Stimulated activated CD4-positive, alpha-beta T cell treated with anti-CD3 and anti-CD28 coated beads, TNF-alpha, amount 100 ng/mL, for 24 hours (primary cell): ENCODE measurements at regions not wholly inside any gene's neighbourhood (a gene's known extent, or its start where the extent isn't known, plus 50 kb on each side); places are given as distances from the start of the nearest gene placed in this dataset.
"Not testable (repeated sequence)": the region's sequence is repeated elsewhere in the genome, so short reads cannot be mapped to it uniquely, and the experiment has no call there.

Experiments used
- DNase-seq, 3 experiments: peaks; one replicate each; pipeline ENCODE4 v3.0.0-alpha.2; 2020; ENCODE audit warnings: low read depth in 3 of 3

DNA sequence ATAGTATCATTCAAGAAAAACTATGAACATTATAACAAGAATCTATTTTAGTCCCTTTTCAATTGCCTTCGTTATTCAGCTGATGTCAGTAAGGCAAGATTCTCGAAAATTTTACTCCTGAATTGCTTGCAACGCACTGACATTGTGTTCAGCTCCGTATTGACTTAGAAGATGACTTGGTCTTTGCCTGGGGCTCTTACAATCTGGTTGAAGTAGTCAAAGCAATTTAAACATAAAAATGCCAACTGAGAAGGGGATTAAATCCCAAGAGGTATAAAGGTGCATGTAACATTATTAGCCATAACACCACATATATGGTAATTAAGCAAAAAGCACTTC lies 507.1 kb downstream of the CENPC start:
- DNase-seq: no peak

DNA sequence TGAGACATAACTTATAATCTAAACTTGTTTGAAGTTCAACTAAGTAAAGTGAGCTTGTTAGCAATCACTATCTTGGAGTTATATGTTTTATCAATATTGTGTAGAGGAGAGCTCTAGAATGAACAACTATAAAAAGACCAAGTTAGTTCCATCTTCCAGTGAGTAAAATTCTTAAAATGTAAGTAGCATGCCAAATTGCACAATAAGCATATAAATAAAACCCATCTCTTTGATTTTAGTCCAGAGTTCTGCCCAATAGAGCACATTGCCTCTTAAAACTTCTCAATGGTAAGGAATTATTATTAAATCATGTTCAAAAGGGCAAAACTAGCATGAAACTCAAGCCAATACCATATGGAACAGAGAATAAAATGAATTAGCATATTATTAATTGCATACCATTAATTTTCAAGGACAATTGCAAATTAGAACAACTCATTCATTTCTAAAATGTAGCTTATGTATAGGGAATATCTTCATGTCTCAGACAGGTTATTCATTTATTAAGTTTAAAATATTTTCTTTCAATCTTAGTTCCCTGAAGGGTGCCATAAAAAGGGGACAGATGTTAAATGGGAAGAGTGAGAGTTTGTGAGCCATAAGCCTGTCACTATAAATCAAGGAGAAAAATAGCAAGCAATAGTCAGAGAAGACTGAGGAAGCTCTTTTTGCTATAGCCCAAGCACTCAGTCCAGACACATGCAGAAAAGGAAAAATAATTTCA lies 507.6 kb downstream of the CENPC start:
- no peak for DNase-seq

DNA sequence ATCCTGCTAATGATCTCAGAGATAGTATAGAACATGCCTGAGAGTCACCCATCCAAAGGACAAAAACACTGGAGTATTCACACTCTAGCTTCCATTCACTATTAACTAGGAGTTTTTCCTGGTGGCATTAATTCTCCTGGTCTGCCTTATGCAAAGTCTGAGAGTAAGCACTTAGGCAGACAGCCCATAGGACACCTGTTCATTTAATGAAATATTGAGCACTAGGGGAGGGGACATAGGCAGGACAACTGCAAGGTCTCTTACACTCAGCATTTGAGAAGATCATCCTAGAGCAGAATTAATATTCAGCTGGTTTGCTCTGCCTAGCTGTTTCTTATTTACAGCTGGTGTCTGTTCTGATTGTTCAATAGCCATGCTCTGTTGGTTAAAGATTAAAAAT lies 508.5 kb downstream of the CENPC start:
- DNase-seq: no peak

DNA sequence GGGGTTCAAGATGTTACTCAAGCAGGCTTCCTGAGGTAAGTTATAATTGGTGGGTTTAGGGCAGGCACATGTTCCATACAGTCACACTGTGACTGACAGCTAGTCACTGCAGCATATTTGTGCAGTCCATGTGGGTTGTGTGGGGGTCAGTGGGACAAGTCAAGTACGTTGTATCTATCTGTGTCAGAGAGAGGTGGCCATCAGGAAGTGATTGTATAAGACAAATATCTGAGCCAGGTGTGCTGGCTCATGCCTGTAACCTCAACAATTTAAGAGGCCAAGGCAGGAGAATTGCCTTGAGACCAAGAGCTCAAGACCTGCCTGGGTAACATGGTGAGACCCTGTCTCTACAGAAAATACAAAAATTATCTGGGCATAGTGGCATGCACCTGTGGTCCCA lies 509.3 kb downstream of the CENPC start:
- DNase-seq: no peak

DNA sequence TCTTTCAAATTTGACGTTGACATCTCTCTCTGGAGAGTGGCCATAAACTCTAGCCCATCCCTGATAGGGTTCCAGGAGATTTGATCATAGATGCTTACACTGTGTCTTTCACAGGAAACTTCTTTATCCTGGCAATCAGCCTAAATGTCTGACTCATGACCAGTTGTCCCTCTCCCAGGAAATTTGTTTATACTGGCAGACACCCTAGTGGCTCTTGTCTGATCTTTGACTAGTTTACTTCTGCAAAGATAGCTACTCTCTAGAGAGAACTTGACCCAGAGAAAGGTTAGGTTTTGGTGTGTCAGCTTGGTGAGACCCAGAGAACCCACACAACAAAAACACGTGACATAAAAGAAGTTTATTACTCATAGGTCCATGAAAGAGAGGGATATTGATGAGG lies 509.8 kb downstream of the CENPC start:
- DNase-seq: no peak

DNA sequence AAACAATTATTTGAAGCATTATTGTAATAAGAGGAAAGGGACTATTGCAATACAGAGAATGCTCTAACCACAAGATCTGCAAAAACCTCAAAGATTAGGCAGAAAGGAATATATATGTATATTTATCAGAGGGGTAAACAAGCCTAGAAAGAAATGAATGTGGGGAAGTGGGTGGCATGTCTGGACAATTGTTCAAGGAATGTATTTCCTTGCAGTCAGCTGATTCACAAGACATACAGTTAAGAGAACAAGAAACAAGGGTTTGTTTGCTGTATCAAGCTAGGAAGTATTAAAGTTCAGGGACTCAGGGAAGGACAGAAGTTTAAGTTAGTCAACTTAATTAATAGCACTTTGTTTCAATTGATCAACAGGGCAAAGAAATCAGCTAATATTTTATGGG lies 514.7 kb downstream of the CENPC start:
- no peak for DNase-seq

DNA sequence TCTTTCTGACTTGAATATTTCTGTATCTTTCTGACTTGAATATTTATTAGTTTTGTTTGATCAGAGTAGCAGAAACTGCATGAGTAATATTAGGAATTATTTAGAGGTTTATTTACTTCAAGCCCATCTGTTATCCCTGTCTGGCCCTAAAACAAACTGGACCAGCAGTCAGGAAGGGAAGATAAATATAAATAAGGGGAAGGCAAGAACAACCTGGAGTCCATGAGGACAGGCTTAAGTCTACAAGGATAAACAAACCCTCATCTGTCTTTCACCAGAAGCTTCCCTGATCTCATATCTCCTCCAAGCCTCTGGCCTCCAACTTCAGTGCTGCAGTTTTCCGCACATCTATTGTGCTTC lies 524.9 kb downstream of the CENPC start:
- DNase-seq: no peak

DNA sequence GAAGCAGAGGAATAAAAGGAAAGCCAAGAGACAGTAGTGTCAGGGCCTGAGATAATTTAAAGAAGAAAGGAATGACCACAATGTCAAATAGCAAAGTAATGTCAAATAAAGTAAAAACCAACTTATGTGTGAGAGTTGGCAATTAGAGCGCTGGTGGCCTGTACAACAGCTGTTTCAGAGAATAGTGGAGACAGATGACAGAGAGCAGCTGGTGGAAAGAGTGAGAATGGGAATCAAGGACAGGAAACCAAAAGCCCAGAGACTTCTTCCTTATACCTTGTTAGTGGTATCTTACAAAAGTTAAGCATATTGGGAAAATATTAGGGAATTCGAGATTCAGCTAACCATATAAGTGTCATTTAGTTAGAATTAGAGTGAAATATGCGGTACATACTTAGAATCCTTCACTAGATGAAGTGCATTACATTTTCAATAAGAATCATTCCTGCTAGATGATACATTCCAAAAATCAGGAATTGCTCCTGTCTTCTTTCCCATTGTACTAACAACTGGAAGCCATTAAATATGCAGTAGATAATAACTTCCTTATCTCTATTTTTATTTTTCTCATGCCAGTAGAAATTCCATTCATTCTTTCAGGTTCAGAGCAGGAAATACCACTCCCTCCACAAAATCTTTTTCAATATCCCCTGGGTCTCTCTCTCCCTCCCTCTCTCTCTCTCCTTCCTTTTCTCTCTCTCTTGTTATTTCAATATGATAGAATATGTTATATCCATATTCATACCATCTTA lies 525.4 kb downstream of the CENPC start:
- no peak for DNase-seq

DNA sequence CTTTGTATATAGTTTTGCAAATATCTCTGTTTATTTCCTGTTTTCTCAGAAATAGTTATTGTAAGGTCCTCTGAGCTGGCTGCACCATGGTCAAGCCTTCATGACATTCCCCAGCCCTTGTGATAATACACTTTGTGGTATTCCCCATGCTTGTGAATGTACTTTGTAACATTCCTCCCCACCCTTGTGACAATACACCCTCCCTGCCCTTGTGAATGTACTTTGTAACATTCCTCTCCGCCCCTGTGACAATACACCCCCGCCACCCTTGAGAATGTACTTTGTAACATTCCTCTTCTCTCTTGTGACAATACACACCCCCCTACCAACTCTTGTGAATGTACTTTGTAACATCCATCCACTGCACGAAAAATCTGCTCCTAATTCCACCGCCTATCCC lies 530.7 kb downstream of the CENPC start:
- DNase-seq: no peak

DNA sequence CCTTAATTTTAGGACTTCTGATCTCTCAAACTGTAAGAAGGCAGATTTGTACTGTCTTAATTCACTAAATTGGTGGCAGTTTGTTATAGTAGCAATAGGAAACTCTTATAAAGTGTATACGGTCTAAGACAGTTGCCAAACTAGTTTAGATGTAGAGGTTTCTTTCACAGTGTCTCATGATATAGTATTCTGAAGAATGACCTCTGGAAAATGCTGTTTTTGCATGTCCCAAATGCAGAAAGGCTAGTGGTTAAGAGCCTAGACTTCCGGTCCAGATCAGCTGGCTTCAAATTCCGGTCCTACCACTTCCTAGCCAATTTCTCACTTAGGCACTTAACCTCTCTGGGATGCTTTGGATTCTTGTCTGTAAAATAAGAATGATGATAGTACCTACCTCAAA lies 538.5 kb downstream of the CENPC start:
- no peak for DNase-seq

DNA sequence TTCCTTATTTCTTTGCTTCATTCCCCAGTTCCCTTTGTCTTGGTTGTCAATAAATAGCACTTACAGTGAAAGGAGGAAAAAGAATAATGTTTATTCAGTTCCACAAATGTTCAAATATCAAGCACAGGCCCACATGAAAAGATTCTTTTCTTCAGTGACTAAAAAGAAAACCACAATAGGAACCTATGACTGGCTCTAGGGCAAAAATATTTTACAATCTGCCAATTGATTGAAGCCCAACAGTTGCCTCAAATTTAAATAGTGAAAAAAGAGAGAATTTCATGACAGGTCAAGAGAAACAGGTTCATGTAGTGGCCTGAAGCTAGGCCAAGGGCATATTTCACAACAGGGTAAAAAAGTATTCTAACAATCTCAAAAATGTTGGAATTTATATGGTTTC lies 553.8 kb downstream of the CENPC start:
- DNase-seq: no peak

DNA sequence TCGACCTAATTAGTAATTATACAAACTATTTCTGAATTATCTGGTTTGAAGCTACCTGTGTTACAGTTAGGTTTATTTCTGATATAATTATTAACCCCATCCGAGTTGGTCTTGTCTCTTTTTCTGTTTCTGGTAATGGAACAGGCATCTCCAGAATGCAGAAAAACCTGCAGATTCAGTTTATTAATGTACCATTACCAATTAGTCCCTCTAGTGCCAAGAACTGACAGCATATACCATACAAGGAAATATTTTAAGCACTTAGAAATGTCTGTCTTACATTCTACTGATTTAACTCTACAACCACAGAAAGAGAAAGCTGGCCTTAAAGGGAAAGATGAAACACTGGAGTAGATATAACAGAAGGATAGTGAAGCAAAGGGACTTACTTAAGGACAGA lies 570.6 kb downstream of the CENPC start:
- no peak for DNase-seq

DNA sequence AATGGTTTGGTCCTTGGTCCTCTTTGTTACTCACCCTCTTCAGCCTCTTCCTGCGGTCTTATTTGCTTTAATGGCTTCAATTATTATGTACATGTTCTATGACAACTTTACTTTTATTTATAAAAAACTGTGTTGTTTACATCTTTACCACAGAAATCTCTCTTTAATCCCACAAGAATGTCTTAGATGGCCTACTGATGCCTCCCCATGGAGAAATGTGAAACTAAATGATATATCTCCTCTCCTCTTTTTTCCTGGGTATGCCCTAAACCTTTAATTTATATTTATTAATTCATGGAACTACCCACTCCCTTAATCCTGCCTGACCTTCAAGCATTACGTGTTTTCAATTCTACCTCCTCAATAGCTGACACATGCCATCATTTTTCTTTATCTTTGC lies 573.2 kb downstream of the CENPC start:
- no peak for DNase-seq

DNA sequence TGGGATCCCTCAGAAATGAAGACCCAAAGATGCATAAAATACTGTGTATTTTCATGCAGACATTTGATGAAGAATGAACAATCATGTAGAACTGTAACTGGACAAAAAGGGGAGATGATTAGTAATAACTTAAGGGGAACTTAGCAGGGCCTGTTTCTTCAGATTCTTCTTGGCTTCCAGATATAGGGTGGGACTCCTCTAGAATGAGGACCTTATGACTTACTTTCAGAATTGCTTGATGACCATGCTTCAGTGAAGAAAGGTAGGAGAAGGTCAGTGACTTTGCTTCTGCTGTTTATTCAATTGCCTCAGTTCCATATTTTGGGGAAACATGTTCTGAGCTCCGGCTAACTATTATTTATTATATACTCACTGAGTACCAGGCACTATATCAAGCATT lies 580.8 kb downstream of the CENPC start:
- DNase-seq: no peak

DNA sequence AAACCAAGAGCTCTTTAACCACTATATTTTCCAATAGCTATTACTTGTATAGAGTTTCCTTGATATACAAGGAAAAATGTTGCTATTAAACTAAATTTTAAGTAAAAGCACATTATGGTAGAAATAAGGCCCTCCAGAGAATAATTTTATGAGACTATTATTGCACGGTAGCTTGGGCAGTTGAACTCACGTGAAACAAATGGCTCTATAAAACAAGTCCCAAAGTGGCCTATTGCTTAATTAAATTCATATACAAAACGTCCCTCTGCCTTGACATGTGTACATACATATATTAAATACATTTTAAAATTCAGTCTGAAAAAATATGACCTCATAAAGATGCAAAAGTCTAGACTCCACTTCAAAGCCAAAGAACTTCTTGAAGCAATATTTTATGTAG lies 582.2 kb downstream of the CENPC start:
- no peak for DNase-seq

DNA sequence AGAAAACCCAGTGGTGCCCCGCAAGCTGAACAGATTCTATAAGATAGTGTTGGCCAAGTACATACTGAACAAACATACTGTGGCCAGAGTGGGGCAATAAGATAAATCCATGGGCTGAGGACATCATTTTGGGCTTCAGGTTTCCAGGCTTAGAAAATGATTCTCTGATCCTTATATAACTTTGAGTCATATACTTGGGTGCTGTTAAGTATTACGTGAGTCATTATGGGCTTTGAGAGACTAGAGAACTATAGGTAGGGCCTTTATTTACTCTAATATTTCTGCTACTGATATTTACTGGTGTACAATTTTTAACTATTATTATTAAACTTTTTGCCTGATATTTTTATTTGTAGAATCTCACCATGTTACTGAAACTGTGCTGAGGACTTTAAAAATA lies 586.1 kb downstream of the CENPC start:
- DNase-seq: no peak

DNA sequence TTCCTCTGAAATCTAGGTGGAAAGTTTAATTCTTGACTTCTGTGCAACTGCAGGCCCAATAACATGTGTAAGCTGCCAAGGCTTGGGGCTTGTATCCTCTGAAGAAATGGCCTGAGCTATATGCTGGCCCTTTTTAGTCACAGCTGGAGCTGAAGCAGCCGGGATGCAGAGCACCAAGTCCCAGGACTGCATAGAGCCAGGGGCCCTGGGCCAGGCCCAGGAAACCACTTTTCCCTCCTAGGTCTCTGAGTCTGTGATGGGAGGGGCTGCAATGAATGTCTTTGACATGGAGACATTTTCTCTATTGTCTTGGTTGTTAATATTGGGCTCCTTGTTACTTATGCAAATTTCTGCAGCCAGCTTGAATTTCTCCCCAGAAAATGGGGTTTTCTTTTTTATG lies 588.5 kb downstream of the CENPC start:
- DNase-seq: no peak

DNA sequence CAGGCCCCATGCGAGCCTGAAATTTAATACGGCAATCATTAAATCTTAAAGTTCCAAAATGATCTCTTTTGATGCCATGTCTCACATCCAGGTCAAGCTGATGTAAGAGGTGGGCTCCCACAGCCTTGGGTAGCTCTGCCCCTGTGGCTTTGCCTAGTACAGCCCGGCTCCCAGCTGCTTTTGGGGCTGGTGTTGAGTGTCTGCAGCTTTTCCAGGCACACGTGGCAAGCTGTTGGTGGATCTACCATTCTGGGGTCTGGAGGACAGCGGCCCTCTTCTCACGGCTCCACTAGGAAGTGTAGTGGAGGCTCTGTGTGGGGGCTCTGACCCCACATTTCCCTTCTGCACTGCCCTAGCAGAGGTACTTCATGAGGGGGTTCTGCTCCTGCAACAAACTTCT lies 588.9 kb downstream of the CENPC start:
- DNase-seq: no peak

DNA sequence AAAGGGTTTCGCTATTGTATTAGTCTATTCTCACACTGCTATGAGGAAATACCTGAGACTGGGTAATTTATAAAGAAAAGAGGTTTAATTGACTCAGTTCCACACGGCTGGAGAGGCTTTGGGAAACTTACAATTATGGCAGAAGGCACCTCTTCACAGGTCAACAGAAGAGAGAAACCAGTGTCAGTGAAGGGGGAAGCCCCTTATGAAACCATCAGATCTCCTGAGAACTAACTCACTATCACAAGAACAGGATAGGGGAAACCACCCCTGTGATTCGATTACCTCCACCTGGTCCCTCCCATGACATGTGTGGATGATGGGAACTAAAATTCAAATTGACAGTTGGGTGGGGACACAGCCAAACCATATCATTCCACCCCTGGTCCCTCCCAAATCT lies 589.5 kb downstream of the CENPC start:
- no peak for DNase-seq

DNA sequence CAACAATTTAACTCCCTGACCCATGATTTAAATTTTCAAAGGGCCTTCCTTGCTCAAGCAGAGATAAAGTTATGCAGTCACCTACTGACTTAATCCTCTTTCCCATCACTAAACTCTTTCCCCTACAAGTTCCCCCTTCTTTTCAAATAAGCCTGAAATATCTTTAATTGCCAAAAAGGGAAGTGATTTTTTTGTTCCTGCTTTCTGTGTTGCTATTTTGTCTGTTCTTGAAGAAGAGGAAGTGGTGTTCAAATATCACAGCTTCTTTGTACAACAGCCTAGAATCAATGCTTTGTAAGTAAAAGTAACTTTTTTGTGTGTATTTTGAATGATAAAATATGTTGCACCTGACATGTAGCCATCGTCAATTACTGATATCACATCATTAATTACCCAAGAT lies 595.9 kb downstream of the CENPC start:
- no peak for DNase-seq

DNA sequence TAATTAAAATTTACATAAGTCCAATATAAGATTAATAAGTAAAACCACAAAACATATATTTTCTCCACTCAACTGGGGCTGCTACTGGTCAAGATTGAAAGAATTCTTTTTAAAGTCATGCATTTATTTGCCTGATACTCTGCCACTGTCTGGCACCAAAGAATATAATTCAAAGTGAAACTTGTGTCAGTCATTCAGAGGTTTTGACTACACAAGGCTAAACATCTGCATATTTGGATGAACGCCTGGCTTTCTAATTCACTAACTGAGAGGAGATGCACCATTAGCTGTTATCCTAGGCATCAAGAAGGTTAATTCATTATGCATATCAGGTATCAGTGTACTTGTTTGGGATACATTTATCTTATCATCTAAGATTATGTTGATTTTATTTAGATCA lies 598.5 kb downstream of the CENPC start:
- DNase-seq: no peak

DNA sequence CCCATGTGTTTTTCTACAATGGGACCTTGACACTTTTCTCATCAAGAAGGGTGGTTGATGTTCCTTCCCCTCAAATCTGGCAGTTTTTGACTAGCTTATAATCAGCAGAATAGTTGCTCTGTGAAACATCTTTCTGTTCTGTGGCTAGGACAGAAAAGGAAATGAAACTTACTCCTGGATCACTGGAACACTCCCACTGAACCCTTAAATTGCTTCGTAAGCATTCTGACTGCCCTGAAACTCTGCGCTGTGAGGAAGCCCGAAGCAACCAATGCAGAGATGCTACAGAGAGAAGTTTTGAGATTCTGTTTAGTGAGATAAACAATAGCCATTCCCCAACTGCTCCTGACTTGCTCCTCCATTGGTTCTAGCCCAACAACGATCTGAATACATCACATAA lies 602.2 kb downstream of the CENPC start:
- no peak for DNase-seq

DNA sequence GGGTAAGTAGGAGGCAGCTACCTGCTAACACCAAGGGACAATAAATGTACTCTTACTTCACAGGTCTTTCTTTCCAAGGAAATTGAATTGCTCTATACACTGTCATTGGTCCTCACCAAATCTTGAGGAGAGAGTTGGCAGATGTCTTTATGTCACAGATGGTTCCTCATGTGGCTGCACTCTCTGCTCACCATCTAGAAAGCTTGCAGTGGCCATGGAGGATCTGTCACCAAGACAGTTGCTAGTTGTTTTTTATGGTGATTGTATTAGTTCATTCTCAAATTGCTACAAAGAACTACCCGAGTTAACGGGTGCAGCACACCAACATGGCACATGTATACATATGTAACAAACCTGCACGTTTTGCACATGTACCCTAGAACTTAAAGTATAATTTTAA lies 613.3 kb downstream of the CENPC start:
- not testable (repeated sequence) for DNase-seq

DNA sequence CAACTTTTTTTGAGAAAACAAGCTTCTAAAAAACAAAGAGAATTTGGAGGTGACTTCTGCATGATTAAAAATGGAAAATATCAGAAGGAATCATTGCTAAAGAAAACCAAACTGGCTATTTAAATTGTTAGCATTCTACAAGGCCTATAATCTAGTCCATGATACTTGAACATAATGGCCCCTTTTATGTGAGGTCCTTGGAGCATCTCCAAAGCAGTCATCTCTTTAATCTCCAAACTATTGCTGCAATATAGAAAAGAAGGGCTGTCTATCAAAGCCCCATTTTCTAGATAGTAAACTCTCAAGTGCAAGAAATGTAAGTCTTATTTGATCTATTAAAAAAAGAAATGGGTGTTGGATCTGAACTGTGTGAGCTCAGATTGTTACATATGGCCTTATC lies 615.1 kb downstream of the CENPC start:
- no peak for DNase-seq
